Iris pigment epithelial cell (primary cell): ENCODE measurements at regions not wholly inside any gene's neighbourhood (a gene's known extent, or its start where the extent isn't known, plus 50 kb on each side); places are given as distances from the start of the nearest gene placed in this dataset.

Experiments used
- DNase-seq: peaks from one replicate; pipeline ENCODE4 v3.0.0-alpha.2; 2011; ENCODE audit warnings: low read depth

DNA sequence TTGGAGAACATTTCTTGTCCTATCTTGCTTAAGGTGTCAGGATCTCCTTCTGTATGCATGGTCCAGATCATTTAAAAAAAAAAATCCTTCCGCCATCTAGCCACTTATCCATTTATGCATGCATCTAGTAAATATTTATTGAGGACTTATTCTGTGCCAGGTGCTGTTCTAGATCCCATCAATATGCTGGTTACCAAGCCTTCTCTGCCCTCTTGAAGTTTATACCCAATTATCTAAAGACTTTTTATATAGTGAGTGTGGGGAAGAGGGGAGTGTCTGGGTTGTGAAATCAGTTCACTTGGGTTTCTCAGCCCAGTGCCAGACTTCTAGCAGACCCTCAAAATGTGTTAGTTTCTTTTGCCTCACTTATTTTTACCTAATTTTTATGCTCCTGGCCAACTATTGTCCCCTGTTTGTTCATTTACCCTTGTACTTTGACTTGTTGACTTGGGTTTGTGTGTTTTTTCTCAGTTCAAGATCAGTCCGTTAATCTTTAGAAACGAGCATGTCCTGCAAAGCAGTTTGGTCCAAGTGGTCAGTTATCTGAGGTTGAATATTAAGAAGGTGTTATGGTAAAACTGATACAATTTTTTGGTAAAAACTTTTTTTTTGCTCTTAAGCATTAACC, 488.9 kb downstream of the PCNX1 start:
- DNase-seq, result no peak

DNA sequence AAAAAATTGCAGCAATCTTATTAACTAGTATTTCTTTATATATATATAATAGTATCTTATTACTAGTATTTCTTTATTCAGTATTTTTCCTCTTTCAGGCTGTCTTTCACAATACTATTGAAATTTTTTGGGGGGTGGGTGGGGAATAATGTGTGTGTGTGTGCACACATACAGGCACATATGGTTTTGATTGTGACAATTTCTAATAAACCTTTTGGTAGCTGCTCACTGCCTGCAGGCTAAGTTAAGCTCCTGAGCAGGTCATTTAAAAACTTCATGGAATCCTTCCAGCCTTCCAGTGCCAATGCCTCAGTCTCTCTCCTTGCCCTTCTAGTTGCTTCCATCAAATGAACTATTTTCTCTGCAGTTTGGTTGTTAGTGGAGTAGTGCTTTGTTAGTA, 490.1 kb downstream of the PCNX1 start:
- DNase-seq, result no peak

DNA sequence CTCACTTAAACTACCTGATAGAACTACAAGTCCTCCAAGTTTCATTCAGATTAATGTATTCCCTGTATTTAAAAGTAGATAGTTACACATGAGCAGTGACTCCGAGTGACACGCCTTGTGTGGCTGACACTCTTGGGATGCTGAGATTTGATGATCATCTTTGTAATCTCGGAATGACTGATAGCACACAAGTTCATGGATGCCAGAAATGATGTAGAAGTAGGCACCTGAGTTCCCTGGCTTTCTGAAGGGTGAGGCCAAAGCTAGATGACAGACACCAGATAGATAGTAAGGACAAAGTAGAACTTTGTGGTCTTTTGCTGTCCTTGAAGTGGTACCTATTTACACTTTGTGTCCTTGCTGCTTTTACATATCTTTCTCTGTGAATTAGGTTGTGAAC, 491.2 kb downstream of the PCNX1 start:
- DNase-seq, result no peak

DNA sequence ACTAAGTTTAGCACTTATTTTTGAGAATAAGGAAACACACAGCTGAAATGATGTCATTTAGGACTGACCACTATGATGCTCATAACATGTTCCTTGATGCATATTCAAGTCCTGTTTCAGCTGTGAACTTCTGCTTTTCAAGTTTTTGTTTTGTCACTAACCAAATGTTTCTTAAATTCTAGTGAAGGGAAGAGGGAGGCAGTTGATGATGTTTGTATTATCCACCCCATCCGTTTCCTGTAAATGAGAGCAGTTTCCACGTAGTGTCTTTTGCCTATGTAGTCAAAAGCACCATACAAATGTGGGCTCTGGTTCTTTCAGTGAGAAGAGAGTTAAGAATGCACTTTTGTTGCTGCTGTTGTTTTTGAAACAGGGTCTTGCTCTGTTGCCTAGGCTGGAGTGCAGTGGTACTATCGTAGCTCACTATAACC, 491.8 kb downstream of the PCNX1 start:
- DNase-seq, result peak; percentile 18

DNA sequence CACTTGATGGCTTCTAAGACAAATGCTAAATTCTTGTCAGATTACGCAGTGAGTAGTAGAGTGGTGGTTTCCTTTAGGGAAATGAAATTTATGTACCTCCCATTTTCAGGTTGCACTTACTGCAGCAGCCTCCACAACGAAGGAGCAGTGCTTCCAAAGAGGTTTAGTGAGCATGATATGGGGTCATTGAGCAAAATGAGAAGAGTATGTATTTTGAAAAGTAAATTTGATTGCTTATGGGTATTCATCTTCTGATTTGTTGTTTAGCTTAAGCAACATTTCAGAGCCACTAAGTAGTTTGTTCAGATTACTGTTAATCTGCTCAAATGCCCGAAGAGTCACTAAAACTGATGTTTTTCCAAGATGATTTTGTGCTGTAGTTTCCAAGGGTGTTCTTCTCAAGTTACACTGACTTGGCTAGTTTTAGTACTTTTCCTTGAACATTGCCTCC, 493.6 kb downstream of the PCNX1 start:
- peak; percentile 39 for DNase-seq

DNA sequence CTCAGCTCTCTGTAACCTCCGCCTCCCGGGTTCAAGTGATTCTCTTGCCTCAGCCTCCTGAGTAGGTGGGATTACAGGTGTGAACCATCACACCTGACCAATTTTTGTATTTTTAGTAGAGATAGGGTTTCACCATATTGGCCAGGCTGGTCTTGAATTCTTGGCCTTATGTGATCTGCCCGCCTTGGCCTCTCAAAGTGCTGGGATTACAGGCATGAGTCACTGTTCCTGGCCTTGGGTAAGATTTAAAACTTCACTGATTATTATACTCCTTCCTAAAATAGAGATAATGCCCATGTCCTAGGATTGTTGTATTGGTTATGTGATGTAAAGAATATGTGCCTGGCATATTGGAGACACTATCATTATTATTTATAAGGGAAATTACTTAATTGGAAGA, 495.2 kb downstream of the PCNX1 start:
- DNase-seq, result peak; percentile 64

DNA sequence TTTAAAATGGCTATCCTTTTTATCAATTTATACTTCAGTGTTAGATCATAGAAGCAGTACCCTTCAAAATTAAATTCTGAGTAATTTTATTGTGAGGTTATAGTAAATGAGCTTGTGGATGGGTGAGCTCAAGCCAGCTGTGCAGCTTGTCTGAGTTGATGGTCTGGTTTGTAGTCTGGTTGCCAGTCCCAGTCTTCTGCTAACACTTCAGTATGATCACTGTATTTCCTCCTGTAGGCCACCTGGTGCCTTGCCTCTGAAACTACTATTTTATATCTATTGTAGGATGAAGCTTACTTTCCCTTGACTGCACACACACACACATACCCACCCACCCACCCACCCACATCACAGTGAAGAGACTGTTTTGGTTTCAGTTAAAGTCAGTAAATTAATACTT, 496.4 kb downstream of the PCNX1 start:
- peak; percentile 46 for DNase-seq

DNA sequence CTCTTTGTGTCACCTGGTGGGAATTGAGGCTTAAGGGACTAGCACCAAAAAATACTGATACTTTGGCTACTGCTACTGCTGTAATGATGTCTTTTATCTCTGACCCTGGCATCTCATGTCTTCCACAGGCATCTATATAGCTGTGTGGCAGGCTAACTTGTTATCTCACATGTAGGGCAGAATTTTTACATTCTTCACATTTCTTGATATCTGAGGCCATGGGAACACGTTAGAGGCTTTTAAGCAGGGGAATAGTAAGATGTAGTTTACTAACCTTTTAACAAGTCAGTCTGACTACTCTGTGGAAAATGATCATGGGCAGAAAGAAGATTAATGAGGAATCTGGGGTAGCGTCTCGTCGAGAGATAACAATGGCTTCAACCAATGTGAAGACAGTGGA, 498.4 kb downstream of the PCNX1 start:
- DNase-seq, result no peak

DNA sequence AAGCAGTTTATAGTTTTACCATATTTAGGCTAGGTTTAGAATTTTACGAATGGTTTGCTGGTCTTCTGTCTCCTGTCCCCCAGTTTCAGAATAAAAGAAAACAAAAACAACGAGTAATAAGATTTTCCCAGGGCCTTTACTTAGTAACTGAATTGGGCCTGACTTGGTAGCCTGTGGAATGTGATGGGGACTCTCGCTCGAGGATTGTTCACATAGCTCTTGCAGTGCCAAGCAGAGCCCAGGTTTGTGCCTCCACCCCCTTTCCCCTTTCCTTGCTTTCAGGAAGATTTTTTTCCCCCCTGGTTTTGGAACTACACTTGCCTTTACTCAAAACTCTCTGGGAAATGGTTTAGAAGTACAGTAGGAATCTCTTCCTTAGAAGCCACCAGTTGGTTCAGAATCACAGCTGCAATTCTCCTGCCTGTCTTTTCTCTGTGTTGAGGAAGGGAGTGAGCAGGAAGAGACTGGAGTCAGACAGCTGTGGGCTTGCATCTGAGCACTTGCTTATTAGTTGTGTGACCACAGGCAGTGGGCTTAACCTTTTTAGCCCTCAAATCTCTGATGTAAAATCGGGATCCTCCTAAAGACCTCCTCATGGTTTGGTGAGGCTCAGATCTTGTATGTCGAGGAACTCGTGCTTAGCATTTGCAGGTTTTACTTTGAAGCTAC, 501.2 kb downstream of the PCNX1 start:
- DNase-seq, result peak; percentile 24

DNA sequence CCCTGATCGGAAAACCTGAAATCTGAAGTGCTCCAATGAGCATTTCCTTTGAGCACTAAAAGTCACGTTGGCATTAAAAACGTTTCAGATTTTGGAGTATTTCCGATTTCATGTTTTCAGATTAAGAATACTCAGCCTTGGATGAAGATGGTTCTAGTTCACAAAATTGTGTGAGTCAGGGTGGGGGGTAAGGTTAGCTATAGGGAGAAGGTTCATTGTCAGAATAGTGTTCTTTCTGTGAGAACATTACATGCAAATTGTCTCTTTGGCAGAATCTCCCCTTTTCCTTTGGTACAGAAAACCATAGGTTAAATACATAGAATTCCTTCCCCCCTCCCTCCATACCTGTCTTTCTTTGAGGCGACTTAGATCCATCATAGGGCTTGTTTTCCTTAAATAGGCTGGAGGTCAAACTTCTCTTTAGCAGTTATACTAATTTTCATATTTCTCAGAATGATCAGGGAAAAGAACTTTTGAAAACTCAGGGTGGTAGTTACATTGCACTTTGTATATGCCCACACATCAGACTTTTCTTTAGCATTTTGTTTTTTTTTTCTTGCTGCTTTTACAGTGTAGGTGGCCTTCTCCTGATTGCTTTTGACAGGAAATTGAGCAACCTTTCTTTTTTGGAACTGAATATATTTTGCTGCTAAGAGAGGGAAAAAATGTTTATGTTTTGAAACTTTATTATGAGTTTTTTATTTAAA, 503.5 kb downstream of the PCNX1 start:
- peak; percentile 17 for DNase-seq

DNA sequence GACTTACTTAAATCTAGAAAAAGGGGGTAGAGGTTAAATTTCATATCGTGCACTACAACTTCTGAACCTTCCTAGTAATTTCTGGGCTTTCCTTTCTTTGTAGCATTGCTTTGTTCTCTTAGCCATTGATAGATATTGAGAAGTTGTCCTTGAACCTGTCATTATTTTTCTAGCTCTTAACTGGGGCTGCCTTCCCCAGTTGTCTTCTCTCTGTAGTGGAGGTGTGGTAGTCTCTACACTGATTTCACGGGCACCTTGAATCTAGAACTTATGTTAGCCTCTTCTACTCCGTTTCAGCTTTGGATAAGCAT, 504.0 kb downstream of the PCNX1 start:
- DNase-seq, result no peak

DNA sequence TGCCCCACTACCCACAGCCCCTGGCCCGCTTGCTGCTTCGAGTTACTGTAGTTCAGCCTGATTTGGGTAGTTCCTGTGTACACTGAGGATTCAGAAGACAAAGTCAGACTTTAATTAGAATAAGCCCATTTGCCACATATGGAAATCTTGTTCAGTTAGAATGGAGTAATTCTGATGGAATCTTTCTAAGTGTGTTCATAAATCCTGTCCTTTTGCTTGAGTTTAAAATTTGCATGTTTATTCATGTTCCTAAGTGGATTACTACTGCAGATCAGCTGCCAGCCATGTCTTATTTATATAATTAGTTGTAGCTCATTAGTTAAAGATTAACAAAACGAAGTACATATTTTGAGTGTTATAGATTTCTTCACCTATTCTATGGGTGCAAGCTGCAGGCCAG, 504.5 kb downstream of the PCNX1 start:
- no peak for DNase-seq

DNA sequence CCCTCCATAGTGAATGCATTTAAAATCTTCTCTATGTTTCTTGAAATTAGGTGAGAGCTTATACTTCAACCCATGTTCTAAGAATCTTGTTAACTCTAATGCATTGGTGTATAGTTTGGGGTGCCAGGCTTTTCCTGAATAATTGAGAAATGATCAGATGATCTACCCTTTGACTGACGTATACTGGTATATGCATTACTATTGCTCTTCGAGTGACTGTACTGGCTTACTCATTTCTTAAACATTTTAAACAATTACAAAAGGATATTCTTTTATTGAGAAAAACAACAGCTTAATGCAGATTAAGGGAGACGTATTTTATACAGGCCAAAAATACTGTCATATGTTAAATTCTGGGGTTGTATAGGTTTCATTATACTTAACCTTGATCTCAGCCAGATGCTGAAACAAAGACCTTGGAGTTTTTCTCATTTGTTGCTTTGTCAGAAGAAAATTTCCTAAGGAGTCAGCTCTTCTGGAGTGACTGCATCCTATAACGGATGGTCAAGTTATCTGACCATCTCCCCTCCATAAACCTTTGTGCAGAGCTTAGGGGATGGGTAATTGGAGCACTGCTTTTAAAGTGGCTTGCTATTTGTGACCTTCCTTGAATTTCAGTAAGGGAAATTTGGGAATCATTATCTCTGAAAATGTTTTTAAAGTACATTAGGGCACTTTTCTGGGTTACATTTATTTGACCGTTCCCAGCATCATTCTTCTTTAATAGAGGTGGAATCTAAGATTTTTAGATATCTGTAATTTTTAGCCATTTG, 507.6 kb downstream of the PCNX1 start:
- peak; percentile 71 for DNase-seq

DNA sequence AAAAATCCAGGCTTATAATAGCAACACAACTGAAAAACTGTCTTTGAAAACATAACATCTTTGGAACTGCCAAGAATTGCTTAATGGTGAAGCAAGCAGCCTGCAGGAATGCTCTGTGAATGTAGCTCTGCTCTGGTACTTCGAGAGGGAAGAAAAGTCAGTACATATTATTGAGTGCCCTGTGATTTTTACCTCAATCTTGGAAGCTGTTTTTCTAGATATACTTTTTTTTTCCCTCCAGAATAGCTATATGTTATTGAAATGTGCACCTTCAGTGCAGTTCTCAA, 508.1 kb downstream of the PCNX1 start:
- DNase-seq, result peak; percentile 90

DNA sequence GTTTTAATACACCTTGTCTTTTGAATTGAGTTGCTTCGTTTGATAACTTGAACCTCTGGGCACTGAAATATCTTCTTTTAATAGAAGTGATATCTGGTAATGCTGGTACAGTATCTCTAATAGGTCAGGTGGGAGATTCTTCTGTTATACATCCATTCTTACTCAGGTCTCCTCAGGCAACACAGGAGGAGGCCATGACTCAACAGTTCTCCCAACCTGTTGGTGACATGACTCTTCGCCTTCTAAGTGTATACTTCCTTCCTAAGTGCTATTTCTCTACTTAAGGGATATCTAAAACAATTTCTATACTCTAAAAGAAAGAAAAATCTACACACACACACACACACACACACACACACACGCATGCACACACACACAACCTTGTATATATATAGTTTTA, 509.1 kb downstream of the PCNX1 start:
- DNase-seq, result peak; percentile 63

DNA sequence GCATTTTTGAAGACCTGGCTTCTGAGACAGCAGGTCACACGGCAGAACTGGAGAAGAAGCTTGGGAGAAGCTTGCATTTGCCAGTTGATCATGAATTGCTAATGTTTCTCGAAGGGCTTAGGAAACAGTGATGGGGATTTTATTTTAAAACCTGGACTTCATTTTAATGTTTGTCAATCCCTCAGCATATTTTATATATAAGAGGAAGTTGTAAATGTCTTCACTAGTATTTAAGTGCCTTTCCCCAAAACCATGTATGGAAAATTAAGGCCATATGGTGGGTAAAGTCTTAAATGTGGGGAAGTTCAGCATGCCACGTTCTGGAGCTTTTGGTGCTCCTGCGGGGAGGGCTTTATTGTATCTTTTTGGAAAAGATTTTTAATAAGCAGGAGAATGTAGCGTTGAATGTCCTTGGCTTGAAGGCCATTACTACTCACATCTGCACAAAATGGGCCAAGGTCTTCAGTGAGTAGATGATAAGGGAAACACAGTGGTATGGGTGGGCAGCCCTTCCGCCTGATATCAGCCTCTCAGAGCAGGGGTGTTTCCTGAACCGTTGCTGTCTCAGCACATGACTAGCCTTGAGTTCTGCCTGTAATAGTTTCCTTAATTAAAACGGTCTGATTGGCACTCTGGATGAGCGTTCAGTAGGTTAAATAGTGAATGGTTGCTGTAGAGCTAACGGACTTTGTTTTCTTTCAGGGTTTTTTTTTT, 511.4 kb downstream of the PCNX1 start:
- DNase-seq, result no peak

DNA sequence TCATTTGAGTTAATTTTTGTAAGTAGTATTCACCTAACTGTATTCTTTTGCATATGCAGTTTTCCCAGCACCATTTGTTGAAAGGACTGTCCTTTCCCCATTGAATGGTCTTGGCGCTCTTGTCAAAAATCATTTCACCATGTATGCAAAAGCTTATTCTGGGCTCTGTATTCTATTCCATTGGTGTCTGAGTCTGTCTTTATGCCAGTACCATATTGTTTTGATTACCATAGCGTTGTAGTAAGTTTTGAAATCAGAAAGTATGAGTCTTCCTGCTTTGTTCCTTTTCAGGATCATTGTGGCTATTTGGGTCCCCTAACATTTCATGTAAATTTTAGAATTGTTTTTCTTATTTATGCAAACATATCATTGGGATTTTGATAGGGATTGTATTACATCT, 508.7 kb upstream of the RGS6 start:
- DNase-seq, result no peak

DNA sequence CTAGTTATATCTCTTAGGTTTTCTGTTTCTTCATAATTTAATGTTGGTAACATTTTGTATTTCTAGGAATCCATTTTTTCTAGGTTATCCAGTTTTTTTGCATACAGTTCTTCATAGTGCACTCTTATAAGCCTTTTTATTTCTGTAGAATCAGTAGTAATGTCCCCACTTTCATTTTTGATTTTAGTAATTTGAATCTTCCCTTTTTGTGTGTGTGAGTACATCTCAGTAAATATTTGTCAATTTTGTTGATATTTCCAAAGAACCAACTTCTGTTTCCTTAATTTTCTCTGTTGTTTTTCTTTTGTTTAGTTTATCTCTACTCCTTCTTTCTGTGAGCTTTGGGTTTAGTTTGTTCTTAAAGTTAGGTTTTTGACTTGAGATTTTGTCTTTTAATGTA, 507.3 kb upstream of the RGS6 start:
- DNase-seq, result no peak

DNA sequence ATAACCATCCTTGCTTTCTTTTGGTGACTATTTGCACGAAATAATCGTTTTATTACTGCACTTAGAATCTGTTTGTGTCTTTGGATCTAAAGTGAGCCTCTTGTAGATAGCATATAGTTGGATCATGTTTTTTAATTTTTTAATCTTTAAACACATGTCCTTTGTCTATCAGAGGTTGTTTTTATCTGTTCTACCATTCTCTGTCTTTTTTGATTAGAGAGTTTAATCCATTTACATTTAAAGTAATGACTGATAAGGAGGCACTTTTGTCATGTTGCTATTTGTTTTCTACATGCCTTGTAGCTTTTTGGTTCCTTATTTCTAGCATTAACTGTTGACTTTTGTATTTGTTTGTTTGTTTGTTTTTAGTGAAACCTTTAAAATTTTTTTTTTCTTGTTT, 506.2 kb upstream of the RGS6 start:
- no peak for DNase-seq

DNA sequence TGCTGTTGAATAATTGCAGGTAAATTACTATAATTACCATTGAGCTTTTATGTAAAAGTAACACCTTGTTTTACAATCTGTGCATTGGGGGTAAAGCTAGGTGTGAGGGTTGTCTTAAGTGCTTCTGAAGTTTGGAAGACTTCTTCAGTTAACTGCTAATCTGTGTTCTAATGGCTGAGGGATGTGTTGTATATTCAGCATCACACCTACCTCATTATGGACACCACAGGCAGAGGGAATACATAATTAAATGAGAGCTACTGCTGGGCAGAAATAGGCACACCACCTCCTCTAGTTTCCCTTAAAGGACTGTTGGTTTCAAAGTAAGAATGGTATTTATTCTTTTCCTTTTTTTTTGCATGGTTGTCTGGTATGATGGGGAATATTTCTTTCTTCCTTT, 502.3 kb upstream of the RGS6 start:
- no peak for DNase-seq

DNA sequence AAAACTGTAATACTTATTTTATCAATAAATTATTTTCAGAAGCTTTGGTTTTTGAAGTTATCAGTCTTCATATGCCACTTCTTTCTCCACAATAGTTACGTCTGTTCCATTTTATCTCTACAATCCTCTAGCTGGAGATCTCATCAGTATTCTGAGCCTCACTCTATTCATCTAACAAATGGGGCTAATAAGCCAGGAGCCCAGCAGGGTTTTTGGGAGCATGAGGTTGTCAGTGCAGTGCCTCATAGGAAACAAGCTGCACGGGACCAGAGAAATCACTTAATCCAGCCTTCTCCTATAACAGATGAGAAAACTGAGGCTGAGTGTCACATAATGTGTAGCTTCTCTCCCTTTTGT, 501.9 kb upstream of the RGS6 start:
- DNase-seq, result no peak

DNA sequence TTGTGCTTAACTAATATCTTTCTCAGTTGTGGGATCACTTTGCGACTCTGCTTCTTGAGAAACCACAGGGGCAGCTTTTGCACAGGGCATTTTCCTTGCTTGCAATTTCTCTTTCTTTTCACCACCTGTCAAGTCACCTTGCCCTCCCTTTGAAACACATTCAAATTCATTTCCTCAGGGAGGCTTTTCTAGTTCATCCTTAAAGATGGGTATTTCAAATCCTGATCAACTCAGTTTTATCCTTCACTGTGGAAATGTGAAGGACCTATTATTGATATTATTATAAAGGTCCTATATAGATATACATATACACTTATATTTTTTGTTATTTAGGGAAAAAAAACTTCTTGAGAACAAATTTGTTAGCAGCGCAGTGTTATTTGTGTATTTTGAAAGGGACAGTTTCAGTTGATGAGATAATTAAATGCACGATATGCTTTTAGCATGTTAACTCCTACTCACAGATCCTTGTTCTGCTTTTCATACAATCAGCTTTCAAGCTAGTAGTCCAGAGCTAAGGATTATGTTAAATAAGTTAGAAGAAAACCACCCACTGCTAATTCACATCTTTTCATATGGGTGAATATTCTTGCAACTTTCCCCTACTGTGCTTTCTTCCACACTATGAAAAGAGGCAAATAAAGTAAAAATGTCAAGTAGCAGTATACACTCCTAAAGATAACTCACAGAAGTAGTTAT, 501.4 kb upstream of the RGS6 start:
- no peak for DNase-seq
